Tibial nerve (tissue), 4 donors: ENCODE measurements at regions not wholly inside any gene's neighbourhood (a gene's known extent, or its start where the extent isn't known, plus 50 kb on each side); places are given as distances from the start of the nearest gene placed in this dataset.

Experiments
- EP300 ChIP-seq, 2 donors: sonication (generic); formaldehyde crosslinking; IDR thresholded peaks; one replicate each; pipeline ENCODE4 v1.6.1; 2017; ENCODE audit warnings: antibody characterized with exemption in 2 of 2, mild to moderate bottlenecking in 1 of 2
- POLR2A ChIP-seq, 2 donors: fragments of 450-650 bp; IDR thresholded peaks; one replicate each; pipeline ENCODE4 v1.6.1; 2017; ENCODE audit warnings: antibody characterized with exemption in 2 of 2, mild to moderate bottlenecking in 2 of 2, moderate library complexity in 2 of 2
- TF ChIP-seq, protein P1 (sequence below), 5 experiments: fragments of 200-600 bp in 3 of 5; fragments of 450-650 bp in 2 of 5; sonication (generic) in 3 of 5; IDR thresholded peaks; one replicate each; pipeline ENCODE4 v1.5.1; 2016 to 2019; ENCODE audit warnings: antibody characterized with exemption in 5 of 5, mild to moderate bottlenecking in 3 of 5, moderate library complexity in 2 of 5

DNA sequence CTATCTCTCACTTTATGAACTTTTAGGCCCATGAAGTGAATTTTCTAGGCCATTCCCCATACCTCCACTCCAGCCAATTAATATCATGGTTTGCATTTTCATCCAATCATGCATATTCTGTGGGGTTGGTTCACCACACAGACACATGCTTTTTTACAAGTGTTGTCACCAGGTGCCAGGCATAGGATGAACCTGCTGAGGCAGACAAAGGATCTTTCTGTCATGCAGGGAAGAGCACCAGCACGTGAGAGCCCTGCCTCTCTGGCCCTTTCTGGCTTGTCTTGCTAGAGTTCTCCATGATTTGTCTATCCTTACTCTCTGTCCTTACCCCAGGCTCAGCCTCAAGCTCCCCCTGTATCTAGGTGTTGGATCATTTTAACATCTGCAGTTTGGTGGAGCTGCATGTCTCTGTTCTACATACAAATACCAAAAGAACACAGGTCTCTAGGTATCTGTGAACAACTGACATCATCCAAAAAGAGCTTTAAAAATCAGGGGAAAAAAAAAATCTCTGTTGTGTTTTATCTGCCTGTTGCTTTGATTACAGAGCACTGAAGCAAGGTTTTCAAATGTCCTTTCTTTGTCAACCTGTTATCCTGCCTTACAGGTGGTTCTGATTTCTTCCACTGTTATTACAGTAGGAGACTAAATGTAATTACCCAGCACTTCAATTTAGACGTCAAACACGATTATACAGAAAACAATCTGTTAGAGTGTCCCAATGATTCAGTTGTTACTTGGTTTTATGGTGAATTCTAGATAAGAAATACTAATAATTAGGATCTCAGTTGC lies 58.4 kb upstream of the GRAMD1B start:
- no peak for TF ChIP-seq POLR2A (IDR thresholded peaks at IDR 0.05)
- TF ChIP-seq, protein P1, sequence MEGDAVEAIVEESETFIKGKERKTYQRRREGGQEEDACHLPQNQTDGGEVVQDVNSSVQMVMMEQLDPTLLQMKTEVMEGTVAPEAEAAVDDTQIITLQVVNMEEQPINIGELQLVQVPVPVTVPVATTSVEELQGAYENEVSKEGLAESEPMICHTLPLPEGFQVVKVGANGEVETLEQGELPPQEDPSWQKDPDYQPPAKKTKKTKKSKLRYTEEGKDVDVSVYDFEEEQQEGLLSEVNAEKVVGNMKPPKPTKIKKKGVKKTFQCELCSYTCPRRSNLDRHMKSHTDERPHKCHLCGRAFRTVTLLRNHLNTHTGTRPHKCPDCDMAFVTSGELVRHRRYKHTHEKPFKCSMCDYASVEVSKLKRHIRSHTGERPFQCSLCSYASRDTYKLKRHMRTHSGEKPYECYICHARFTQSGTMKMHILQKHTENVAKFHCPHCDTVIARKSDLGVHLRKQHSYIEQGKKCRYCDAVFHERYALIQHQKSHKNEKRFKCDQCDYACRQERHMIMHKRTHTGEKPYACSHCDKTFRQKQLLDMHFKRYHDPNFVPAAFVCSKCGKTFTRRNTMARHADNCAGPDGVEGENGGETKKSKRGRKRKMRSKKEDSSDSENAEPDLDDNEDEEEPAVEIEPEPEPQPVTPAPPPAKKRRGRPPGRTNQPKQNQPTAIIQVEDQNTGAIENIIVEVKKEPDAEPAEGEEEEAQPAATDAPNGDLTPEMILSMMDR (IDR thresholded peaks at IDR 0.05), result no peak
- no peak for TF ChIP-seq EP300 (IDR thresholded peaks at IDR 0.05)
